ENCODE measurements at regions not wholly inside any gene's neighbourhood (a gene's known extent, or its start where the extent isn't known, plus 50 kb on each side); places are given as distances from the start of the nearest gene placed in this dataset.

- no peaks in the 10 kb centered on the region for H3K79me2 ChIP-seq (ENCODE audit: insufficient read depth, low read length)
- no peak for DNase-seq
- H3K4me2 ChIP-seq (replicated peaks; ENCODE audit: extremely low read depth, low read length, poor library complexity, severe bottlenecking) = no peak overlapping the region
- peaks cover 0 to 2% (median 0%) of the 10 kb centered on the region in 7 donors for H3K9me3 Mint-ChIP-seq
- H3K27ac Mint-ChIP-seq = no peak overlapping the region
- peaks cover 3% of the 10 kb centered on the region for H3K4me1 Mint-ChIP-seq
- no peak overlapping the region for H2AFZ ChIP-seq (ENCODE audit: insufficient read depth, low read depth, low read length, poor library complexity, severe bottlenecking)
- H3K4me1 ChIP-seq (ENCODE audit: control insufficient read depth in 1 of 2, insufficient read depth in 2 of 2, low read length in 2 of 2) = no peaks in the 10 kb centered on the region
- no peak overlapping the region for H3K4me3 ChIP-seq (replicated peaks in 1 of 3; ENCODE audit: low read depth in 2 of 3, low read length in 3 of 3)
- intact Hi-C loops (cut with micrococcal nuclease) = no loop called here
- H3K36me3 Mint-ChIP-seq = no peaks in the 10 kb centered on the region
- no peaks in the 10 kb centered on the region for H4K20me1 ChIP-seq (ENCODE audit: insufficient read depth, low read length)
- no peaks in the 10 kb centered on the region for H3K9me3 ChIP-seq (replicated peaks in 1 of 2; ENCODE audit: control insufficient read depth in 1 of 2, insufficient read depth in 1 of 2, low read length in 2 of 2)
- 100% methylated on average over 3 of the region's 6 CpGs for WGBS (ENCODE audit: insufficient coverage)
- no peak overlapping the region for H3K9ac ChIP-seq (ENCODE audit: insufficient read depth, low read length, poor library complexity, severe bottlenecking)
- no peak overlapping the region for H3K4me3 Mint-ChIP-seq
- no peak overlapping the region for H3K27ac ChIP-seq (ENCODE audit: low read depth in 1 of 2, low read length in 2 of 2)
- no peaks in the 10 kb centered on the region for H3K27me3 Mint-ChIP-seq (ENCODE audit: low read depth in 3 of 3)
- no peaks in the 10 kb centered on the region for H3K36me3 ChIP-seq (replicated peaks in 1 of 2; ENCODE audit: control insufficient read depth in 1 of 2, insufficient read depth in 2 of 2, low read length in 2 of 2)
- TF ChIP-seq CTCF (IDR thresholded peaks at IDR 0.05) = no peak
- no peaks in the 10 kb centered on the region for H3K27me3 ChIP-seq (ENCODE audit: control insufficient read depth in 2 of 2, insufficient read depth in 2 of 2, low read length in 2 of 2)
Measured at GRCh38 chr9:82729141-82729540, 333.8 kb downstream of the RASEF start.

GRCh38 chr9:82729991-82730589 lies 332.9 kb downstream of the RASEF start:
- Histone ChIP-seq H4K20me1 (ENCODE audit: insufficient read depth, low read length) (no peaks in the 10 kb centered on the region), H3K36me3 (replicated peaks in 1 of 2; ENCODE audit: control insufficient read depth in 1 of 2, insufficient read depth in 2 of 2, low read length in 2 of 2) (no peaks in the 10 kb centered on the region), H3K27me3 (ENCODE audit: control insufficient read depth in 2 of 2, insufficient read depth in 2 of 2, low read length in 2 of 2) (no peaks in the 10 kb centered on the region), H3K4me1 (ENCODE audit: control insufficient read depth in 1 of 2, insufficient read depth in 2 of 2, low read length in 2 of 2) (no peaks in the 10 kb centered on the region), H3K4me3 (replicated peaks in 1 of 3; ENCODE audit: low read depth in 2 of 3, low read length in 3 of 3) (no peak overlapping the region), H3K9ac (ENCODE audit: insufficient read depth, low read length, poor library complexity, severe bottlenecking) (no peak overlapping the region), H2AFZ (ENCODE audit: insufficient read depth, low read depth, low read length, poor library complexity, severe bottlenecking) (no peak overlapping the region), H3K79me2 (ENCODE audit: insufficient read depth, low read length) (no peaks in the 10 kb centered on the region), H3K9me3 (replicated peaks in 1 of 2; ENCODE audit: control insufficient read depth in 1 of 2, insufficient read depth in 1 of 2, low read length in 2 of 2) (no peaks in the 10 kb centered on the region), H3K27ac (ENCODE audit: low read depth in 1 of 2, low read length in 2 of 2) (no peak overlapping the region), H3K4me2 (replicated peaks; ENCODE audit: extremely low read depth, low read length, poor library complexity, severe bottlenecking) (no peak overlapping the region)
- peaks cover 0 to 2% (median 0%) of the 10 kb centered on the region in 7 donors for H3K9me3 Mint-ChIP-seq
- H3K27ac Mint-ChIP-seq = no peak overlapping the region
- no peak for DNase-seq
- no peaks in the 10 kb centered on the region for H3K27me3 Mint-ChIP-seq (ENCODE audit: low read depth in 3 of 3)
- peaks cover 3% of the 10 kb centered on the region for H3K4me1 Mint-ChIP-seq
- H3K4me3 Mint-ChIP-seq = no peak overlapping the region
- intact Hi-C loops (cut with micrococcal nuclease) = no loop called here
- no peak for TF ChIP-seq CTCF (IDR thresholded peaks at IDR 0.05)
- no peaks in the 10 kb centered on the region for H3K36me3 Mint-ChIP-seq
- no CpG with 5 or more reads among the region's 1 CpG for WGBS (ENCODE audit: insufficient coverage)

All from CD14-positive monocyte (primary cell).